Tibial nerve (tissue), 3 donors: ENCODE measurements at regions not wholly inside any gene's neighbourhood (a gene's known extent, or its start where the extent isn't known, plus 50 kb on each side); places are given as distances from the start of the nearest gene placed in this dataset.
"Not testable (repeated sequence)": the region's sequence is repeated elsewhere in the genome, so short reads cannot be mapped to it uniquely, and the experiment has no call there.

Experiments used
- CTCF ChIP-seq, 5 experiments: fragments of 200-600 bp in 3 of 5; fragments of 450-650 bp in 2 of 5; sonication (generic) in 3 of 5; IDR thresholded peaks; one replicate each; pipeline ENCODE4 v1.5.1; 2016 to 2019; ENCODE audit warnings: antibody characterized with exemption in 5 of 5, mild to moderate bottlenecking in 3 of 5, moderate library complexity in 2 of 5
- POLR2A ChIP-seq, 2 donors: fragments of 450-650 bp; IDR thresholded peaks; one replicate each; pipeline ENCODE4 v1.6.1; 2017; ENCODE audit warnings: antibody characterized with exemption in 2 of 2, mild to moderate bottlenecking in 2 of 2, moderate library complexity in 2 of 2

- not testable (repeated sequence) for TF ChIP-seq POLR2A, CTCF (IDR thresholded peaks at IDR 0.05)
Observed at GRCh38 chr3:140885697-140886096, 55.9 kb upstream of the SLC25A36 start.
